Stimulated activated CD4-positive, alpha-beta T cell treated with anti-CD3 and anti-CD28 coated beads, Interleukin-12 subunit alpha, Interleukin-12 subunit beta, amount 100 ng/mL, for 48 hours (primary cell): ENCODE measurements at regions not wholly inside any gene's neighbourhood (a gene's known extent, or its start where the extent isn't known, plus 50 kb on each side); places are given as distances from the start of the nearest gene placed in this dataset.
"Not testable (repeated sequence)": the region's sequence is repeated elsewhere in the genome, so short reads cannot be mapped to it uniquely, and the experiment has no call there.

Experiments used
- DNase-seq, 3 donors: peaks; one replicate each; pipeline ENCODE4 v3.0.0-alpha.2; 2020; ENCODE audit warnings: low read depth in 2 of 3, low spot score in 1 of 3

- no peak for DNase-seq
These were observed 599.8 kb upstream of the USP24 start for GRCh38 chr1:55814967-55815366.

- no peak for DNase-seq
These were observed 598.5 kb upstream of the USP24 start for GRCh38 chr1:55813618-55814017.

GRCh38 chr1:55812281-55812680 is 597.1 kb upstream of the USP24 start:
- no peak for DNase-seq

- no peak for DNase-seq
These were observed 593.1 kb upstream of the USP24 start for GRCh38 chr1:55808263-55808662.

- no peak for DNase-seq
These were observed 588.3 kb upstream of the USP24 start for GRCh38 chr1:55803429-55803828.

- no peak for DNase-seq
These were observed 586.3 kb upstream of the USP24 start for GRCh38 chr1:55801481-55801880.

- DNase-seq = no peak
These were observed 585.3 kb upstream of the USP24 start for GRCh38 chr1:55800503-55800902.

- DNase-seq = no peak
These were observed 578.7 kb upstream of the USP24 start for GRCh38 chr1:55793856-55794255.

- no peak for DNase-seq
These were observed 577.7 kb upstream of the USP24 start for GRCh38 chr1:55792870-55793269.

GRCh38 chr1:55789466-55789865 is 574.3 kb upstream of the USP24 start:
- DNase-seq = no peak

GRCh38 chr1:55786396-55786795 is 571.2 kb upstream of the USP24 start:
- no peak for DNase-seq

GRCh38 chr1:55784941-55785450 is 569.8 kb upstream of the USP24 start:
- not testable (repeated sequence) for DNase-seq

- no peak for DNase-seq
These were observed 566.8 kb upstream of the USP24 start for GRCh38 chr1:55781944-55782482.

GRCh38 chr1:55781003-55781402 is 565.8 kb upstream of the USP24 start:
- no peak for DNase-seq

- no peak for DNase-seq
These were observed 562.4 kb upstream of the USP24 start for GRCh38 chr1:55777545-55777944.

GRCh38 chr1:55775007-55775406 is 559.8 kb upstream of the USP24 start:
- DNase-seq = no peak

- DNase-seq = no peak
These were observed 559.3 kb upstream of the USP24 start for GRCh38 chr1:55774446-55774845.

GRCh38 chr1:55773211-55773940 is 558.2 kb upstream of the USP24 start:
- DNase-seq = no peak

- no peak for DNase-seq
These were observed 553.3 kb upstream of the USP24 start for GRCh38 chr1:55768327-55768952.

GRCh38 chr1:55767171-55767570 is 552.0 kb upstream of the USP24 start:
- no peak for DNase-seq

- DNase-seq = not testable (repeated sequence)
These were observed 550.3 kb upstream of the USP24 start for GRCh38 chr1:55765505-55765904.

GRCh38 chr1:55751776-55752175 is 536.6 kb upstream of the USP24 start:
- DNase-seq = no peak
